HG03439 (cell line): ENCODE measurements at regions not wholly inside any gene's neighbourhood (a gene's known extent, or its start where the extent isn't known, plus 50 kb on each side); places are given as distances from the start of the nearest gene placed in this dataset.

ENCODE experiments used
- ATAC-seq: cut with Tn5 transposase; IDR thresholded peaks from one replicate; pipeline ENCODE4 v1.9.1; 2021; ENCODE audit warnings: mild to moderate bottlenecking, moderate library complexity; ENCODE audit not compliant: unreplicated experiment

- ATAC-seq: no peak
These were observed 238.0 kb upstream of the COPS8 start for GRCh38 chr2:236847538-236848263.

- no peak for ATAC-seq
These were observed 237.2 kb upstream of the COPS8 start for GRCh38 chr2:236848501-236848900.

- no peak for ATAC-seq
These were observed 236.2 kb upstream of the COPS8 start for GRCh38 chr2:236849508-236849907.

GRCh38 chr2:236849940-236850339 lies 235.7 kb upstream of the COPS8 start:
- no peak for ATAC-seq

GRCh38 chr2:236851187-236851586 lies 234.5 kb upstream of the COPS8 start:
- ATAC-seq: no peak

- no peak for ATAC-seq
These were observed 233.4 kb upstream of the COPS8 start for GRCh38 chr2:236852100-236852976.

GRCh38 chr2:236852977-236853374 lies 232.7 kb upstream of the COPS8 start:
- no peak for ATAC-seq

GRCh38 chr2:236853585-236854051 lies 232.1 kb upstream of the COPS8 start:
- no peak for ATAC-seq

- ATAC-seq: no peak
These were observed 230.4 kb upstream of the COPS8 start for GRCh38 chr2:236855176-236855865.

GRCh38 chr2:236855866-236856847 lies 229.5 kb upstream of the COPS8 start:
- no peak for ATAC-seq

- no peak for ATAC-seq
These were observed 228.8 kb upstream of the COPS8 start for GRCh38 chr2:236856848-236857235.

- no peak for ATAC-seq
These were observed 228.4 kb upstream of the COPS8 start for GRCh38 chr2:236857246-236857645.

- ATAC-seq: no peak
These were observed 227.9 kb upstream of the COPS8 start for GRCh38 chr2:236857781-236858180.

GRCh38 chr2:236858661-236859060 lies 227.0 kb upstream of the COPS8 start:
- ATAC-seq: no peak

GRCh38 chr2:236859908-236860307 lies 225.8 kb upstream of the COPS8 start:
- ATAC-seq: no peak

- no peak for ATAC-seq
These were observed 224.4 kb upstream of the COPS8 start for GRCh38 chr2:236861196-236861875.

GRCh38 chr2:236861944-236862343 lies 223.7 kb upstream of the COPS8 start:
- no peak for ATAC-seq

- ATAC-seq: no peak
These were observed 223.2 kb upstream of the COPS8 start for GRCh38 chr2:236862526-236862925.

- no peak for ATAC-seq
These were observed 222.5 kb upstream of the COPS8 start for GRCh38 chr2:236862961-236863728.
